ENCODE measurements at regions not wholly inside any gene's neighbourhood (a gene's known extent, or its start where the extent isn't known, plus 50 kb on each side); places are given as distances from the start of the nearest gene placed in this dataset.

- Histone ChIP-seq H3K27ac (ENCODE audit: low read depth, low read length, poor library complexity, severe bottlenecking) (no peak overlapping the region), H3K9me2 (ENCODE audit: insufficient read depth, low read length) (no peaks in the 10 kb centered on the region), H3K4me1 (ENCODE audit: insufficient read depth, low read length, poor library complexity, severe bottlenecking) (no peaks in the 10 kb centered on the region), H2AFZ (ENCODE audit: low read length) (no peak overlapping the region), H3K4me3 (ENCODE audit: low read depth, low read length, poor library complexity, severe bottlenecking) (no peak overlapping the region), H3K9me3 (ENCODE audit: low read length) (no peaks in the 10 kb centered on the region), H3K79me2 (ENCODE audit: insufficient read depth, low read depth, low read length) (no peaks in the 10 kb centered on the region), H3K36me3 (ENCODE audit: insufficient read depth, low read length) (no peaks in the 10 kb centered on the region), H4K20me1 (ENCODE audit: insufficient read depth, low read length) (no peaks in the 10 kb centered on the region), H3K4me2 (ENCODE audit: low read length) (no peak overlapping the region)
- ChIA-PET POLR2A (interaction anchor here (0.6 kb wide), 1 partner anchor 10 kb away, joined by 3 read pairs; no protein-coding TSS in a partner anchor), CTCF (ENCODE audit: unreplicated experiment) (no interaction called here)
- intact Hi-C loops (cut with micrococcal nuclease; ENCODE audit: unreplicated experiment): no loop called here
- no peak for TF ChIP-seq CTCF (conservative IDR thresholded peaks at IDR 0.05; ENCODE audit: low read length)
- TF ChIP-seq EZH2phosphoT487 (IDR thresholded peaks at IDR 0.05; ENCODE audit: borderline replicate concordance, low read depth, low read length): no peak
- no peak for DNase-seq (ENCODE audit: low spot score)
- BruUV-seq (replicated peaks): no TSS peak
Observed at GRCh38 chr2:114089636-114090319, 199.9 kb downstream of the ACTR3 start.

DNA sequence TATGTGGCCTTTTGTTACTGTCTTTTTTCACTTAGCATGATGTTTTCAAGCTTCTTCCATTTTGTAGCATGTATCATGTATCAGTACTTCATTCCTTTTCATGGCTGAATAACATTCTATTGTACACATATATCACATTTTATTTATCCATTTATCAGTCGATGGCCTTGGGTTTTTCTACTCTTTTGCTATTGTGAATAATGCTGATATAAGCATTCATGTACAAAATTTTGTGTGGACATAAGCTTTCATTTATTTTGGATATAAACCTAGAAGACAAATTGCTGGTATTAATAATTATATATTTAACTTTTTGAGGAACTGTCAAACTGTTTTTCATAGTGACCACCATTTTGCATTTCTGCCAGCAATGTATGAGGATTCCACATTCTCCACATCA lies 201.1 kb downstream of the ACTR3 start:
- BruUV-seq (replicated peaks): no TSS peak
- ChIA-PET CTCF (ENCODE audit: unreplicated experiment) (no interaction called here), POLR2A (interaction anchor here (0.5 to 0.7 kb wide), 2 partner anchors 16 to 280 kb away, joined by 3 to 4 read pairs; no protein-coding TSS in a partner anchor)
- no peak for DNase-seq (ENCODE audit: low spot score)
- Histone ChIP-seq H3K4me3 (ENCODE audit: low read depth, low read length, poor library complexity, severe bottlenecking) (no peak overlapping the region), H3K27ac (ENCODE audit: low read depth, low read length, poor library complexity, severe bottlenecking) (no peak overlapping the region), H3K4me2 (ENCODE audit: low read length) (no peak overlapping the region), H3K9me3 (ENCODE audit: low read length) (peaks cover 9% of the 10 kb centered on the region; the same call in 1 of the 2 replicates), H3K4me1 (ENCODE audit: insufficient read depth, low read length, poor library complexity, severe bottlenecking) (no peaks in the 10 kb centered on the region), H4K20me1 (ENCODE audit: insufficient read depth, low read length) (no peaks in the 10 kb centered on the region), H3K79me2 (ENCODE audit: insufficient read depth, low read depth, low read length) (no peaks in the 10 kb centered on the region), H2AFZ (ENCODE audit: low read length) (no peak overlapping the region), H3K36me3 (ENCODE audit: insufficient read depth, low read length) (no peaks in the 10 kb centered on the region), H3K9me2 (ENCODE audit: insufficient read depth, low read length) (no peaks in the 10 kb centered on the region)
- intact Hi-C loops (cut with micrococcal nuclease; ENCODE audit: unreplicated experiment): no loop called here
- TF ChIP-seq CTCF (conservative IDR thresholded peaks at IDR 0.05; ENCODE audit: low read length): no peak
- TF ChIP-seq EZH2phosphoT487 (IDR thresholded peaks at IDR 0.05; ENCODE audit: borderline replicate concordance, low read depth, low read length): no peak

GRCh38 chr2:114108249-114108648 lies 218.4 kb downstream of the ACTR3 start:
- Histone ChIP-seq H3K27ac (ENCODE audit: low read depth, low read length, poor library complexity, severe bottlenecking) (no peak overlapping the region), H3K4me1 (ENCODE audit: insufficient read depth, low read length, poor library complexity, severe bottlenecking) (no peaks in the 10 kb centered on the region), H3K36me3 (ENCODE audit: insufficient read depth, low read length) (no peaks in the 10 kb centered on the region), H3K4me3 (ENCODE audit: low read depth, low read length, poor library complexity, severe bottlenecking) (no peak overlapping the region), H3K4me2 (ENCODE audit: low read length) (no peak overlapping the region), H2AFZ (ENCODE audit: low read length) (no peak overlapping the region), H3K9me3 (ENCODE audit: low read length) (no peaks in the 10 kb centered on the region), H3K79me2 (ENCODE audit: insufficient read depth, low read depth, low read length) (no peaks in the 10 kb centered on the region), H4K20me1 (ENCODE audit: insufficient read depth, low read length) (no peaks in the 10 kb centered on the region), H3K9me2 (ENCODE audit: insufficient read depth, low read length) (no peaks in the 10 kb centered on the region)
- POLR2A ChIA-PET: interaction anchor here (1.0 kb wide), 2 partner anchors 11 to 36 kb away, joined by 3 read pairs; no protein-coding TSS in a partner anchor
- no TSS peak for BruUV-seq (replicated peaks)
- TF ChIP-seq CTCF (conservative IDR thresholded peaks at IDR 0.05; ENCODE audit: low read length) (no peak), EZH2phosphoT487 (IDR thresholded peaks at IDR 0.05; ENCODE audit: borderline replicate concordance, low read depth, low read length) (no peak)
- intact Hi-C loops (cut with micrococcal nuclease; ENCODE audit: unreplicated experiment): no loop called here
- no peak for DNase-seq (ENCODE audit: low spot score)
- CTCF ChIA-PET (ENCODE audit: unreplicated experiment): no interaction called here

Data from OCI-LY7 (cell line).